Left lung (tissue), 4 donors: ENCODE measurements at regions not wholly inside any gene's neighbourhood (a gene's known extent, or its start where the extent isn't known, plus 50 kb on each side); places are given as distances from the start of the nearest gene placed in this dataset.

Experiments
- ATAC-seq: fragments of 200-7000 bp; cut with Tn5 transposase; one replicate; pipeline ENCODE4 v1.9.1; 2020; ENCODE audit warnings: moderate library complexity
- DNase-seq, 4 donors: peaks; one replicate each; pipeline ENCODE4 v3.0.0-alpha.2; 2013 to 2020
- H3K27ac ChIP-seq, 2 donors: fragments of 200-600 bp; sonication (generic) in 1 of 2; one replicate each; pipeline versions ENCODE4 v1.5.0 to v1.8.0; 2020 to 2021
- H3K27me3 ChIP-seq, 2 donors: fragments of 200-600 bp; sonication (generic) in 1 of 2; one replicate each; pipeline versions ENCODE4 v1.5.0 to v1.8.0; 2020 to 2021
- H3K36me3 ChIP-seq, 2 donors: fragments of 200-600 bp; sonication (generic) in 1 of 2; one replicate each; pipeline versions ENCODE4 v1.5.0 to v1.8.0; 2020 to 2021
- H3K4me1 ChIP-seq, 2 donors: fragments of 200-600 bp; one replicate each; pipeline ENCODE4 v1.8.0; 2021
- H3K4me3 ChIP-seq, 2 donors: fragments of 200-600 bp; sonication (generic) in 1 of 2; one replicate each; pipeline versions ENCODE4 v1.5.0 to v1.8.0; 2020 to 2021; ENCODE audit warnings: mild to moderate bottlenecking in 1 of 2
- H3K9me3 ChIP-seq, 2 donors: fragments of 200-600 bp; sonication (generic) in 1 of 2; one replicate each; pipeline versions ENCODE4 v1.5.0 to v1.8.0; 2020 to 2021
- CTCF ChIP-seq, 2 donors: fragments of 200-600 bp; sonication (generic) in 1 of 2; IDR thresholded peaks; one replicate each; pipeline versions ENCODE4 v1.5.0 to v1.8.0; 2021; ENCODE audit warnings: antibody characterized with exemption in 2 of 2
- intact Hi-C, 2 donors: fragments of 100-400 bp; cut with DNase I; formaldehyde crosslinking; loops; one replicate each; pipeline versions ENCODE4 v1.11.2 to v1.14.2; 2022
- donor health status: DM: no; HTN: yes; CAD: no.
- donor health status: DM: no; HTN: no; CAD: no.

GRCh38 chrX:84611843-84612636 is 109.8 kb upstream of the HDX start:
- Histone ChIP-seq H3K36me3 (no peaks in the 10 kb centered on the region), H3K4me1 (no peaks in the 10 kb centered on the region), H3K4me3 (no peak overlapping the region), H3K27me3 (no peaks in the 10 kb centered on the region), H3K9me3 (no peaks in the 10 kb centered on the region), H3K27ac (no peak overlapping the region)
- intact Hi-C loops: no loop called here
- no peak for TF ChIP-seq CTCF (IDR thresholded peaks at IDR 0.05)
- ATAC-seq (no peak), DNase-seq (no peak)

GRCh38 chrX:84634201-84634782 is 132.0 kb upstream of the HDX start:
- DNase-seq (no peak), ATAC-seq (no peak)
- Histone ChIP-seq H3K9me3 (no peaks in the 10 kb centered on the region), H3K4me3 (no peak overlapping the region), H3K4me1 (no peaks in the 10 kb centered on the region), H3K36me3 (no peaks in the 10 kb centered on the region), H3K27ac (no peak overlapping the region), H3K27me3 (no peaks in the 10 kb centered on the region)
- no peak for TF ChIP-seq CTCF (IDR thresholded peaks at IDR 0.05)
- intact Hi-C loops: no loop called here

- no peak overlapping the region for H3K4me3 ChIP-seq
- no peaks in the 10 kb centered on the region for H3K36me3 ChIP-seq
- intact Hi-C loops: no loop called here
- DNase-seq (no peak), ATAC-seq (no peak)
- H3K4me1 ChIP-seq: no peaks in the 10 kb centered on the region
- no peak overlapping the region for H3K27ac ChIP-seq
- TF ChIP-seq CTCF (IDR thresholded peaks at IDR 0.05): no peak
- H3K27me3 ChIP-seq: no peaks in the 10 kb centered on the region
- no peaks in the 10 kb centered on the region for H3K9me3 ChIP-seq
These were observed 163.8 kb upstream of the HDX start for GRCh38 chrX:84666086-84666485.

- H3K27me3 ChIP-seq: no peaks in the 10 kb centered on the region
- no peak overlapping the region for H3K27ac ChIP-seq
- no peaks in the 10 kb centered on the region for H3K4me1 ChIP-seq
- DNase-seq (no peak), ATAC-seq (no peak)
- no peaks in the 10 kb centered on the region for H3K9me3 ChIP-seq
- no peak for TF ChIP-seq CTCF (IDR thresholded peaks at IDR 0.05)
- intact Hi-C loops: no loop called here
- no peak overlapping the region for H3K4me3 ChIP-seq
- H3K36me3 ChIP-seq: no peaks in the 10 kb centered on the region
These were observed 188.0 kb upstream of the HDX start for GRCh38 chrX:84690228-84690627.

GRCh38 chrX:84709987-84710386 is 207.7 kb upstream of the HDX start:
- H3K27me3 ChIP-seq: no peaks in the 10 kb centered on the region
- no peak overlapping the region for H3K27ac ChIP-seq
- no peak for TF ChIP-seq CTCF (IDR thresholded peaks at IDR 0.05)
- ATAC-seq (no peak), DNase-seq (peak in 1 of 4 donors; percentile 24)
- no peaks in the 10 kb centered on the region for H3K4me1 ChIP-seq
- H3K4me3 ChIP-seq: no peak overlapping the region
- H3K36me3 ChIP-seq: no peaks in the 10 kb centered on the region
- intact Hi-C loops: no loop called here
- H3K9me3 ChIP-seq: no peaks in the 10 kb centered on the region
